MCF 10A (cell line): ENCODE measurements at regions not wholly inside any gene's neighbourhood (a gene's known extent, or its start where the extent isn't known, plus 50 kb on each side); places are given as distances from the start of the nearest gene placed in this dataset.

Source experiments
- BruUV-seq: library from RNA; stranded (reverse); fragments of 400-500 nt; replicated peaks from 2 replicates; lab custom pipeline; 2021; lab: Mats Ljungman, UMichigan
- CTCF ChIA-PET: fragments of 300-600 bp; sonication (Branson Sonifier 250); formaldehyde crosslinking; extraction: SDS; loops from one replicate; lab custom pipeline; 2021; ENCODE audit warnings: antibody characterized with exemption, inconsistent platforms; lab: Yijun Ruan, JAX
- POLR2A ChIA-PET: fragments of 300-600, 350-650 bp; sonication (Branson Sonifier 250); formaldehyde crosslinking; extraction: SDS; loops from one replicate; lab custom pipeline; 2020; ENCODE audit warnings: antibody characterized with exemption, inconsistent platforms; lab: Yijun Ruan, JAX
- DNase-seq: peaks from one replicate; pipeline ENCODE4 v3.0.0-alpha.2; 2018; ENCODE audit not compliant: unreplicated experiment
- H3K27ac Mint-ChIP-seq: one replicate; pipeline ENCODE4 v1.8.0; 2022; ENCODE audit warnings: mild to moderate bottlenecking, low read depth, mixed read lengths; ENCODE audit not compliant: unreplicated experiment
- H3K27me3 Mint-ChIP-seq: one replicate; pipeline ENCODE4 v1.8.0; 2022; ENCODE audit warnings: mixed read lengths; ENCODE audit not compliant: insufficient read depth, unreplicated experiment
- H3K36me3 Mint-ChIP-seq: one replicate; pipeline ENCODE4 v1.8.0; 2022; ENCODE audit warnings: mild to moderate bottlenecking, moderate library complexity, mixed read lengths; ENCODE audit not compliant: insufficient read depth, unreplicated experiment
- H3K4me1 Mint-ChIP-seq: one replicate; pipeline ENCODE4 v1.8.0; 2022; ENCODE audit warnings: mixed read lengths; ENCODE audit not compliant: insufficient read depth, unreplicated experiment
- H3K4me3 Mint-ChIP-seq: one replicate; pipeline ENCODE4 v1.8.0; 2022; ENCODE audit warnings: mild to moderate bottlenecking, moderate library complexity, mixed read lengths; ENCODE audit not compliant: unreplicated experiment
- H3K9me3 Mint-ChIP-seq: one replicate; pipeline ENCODE4 v1.8.0; 2022; ENCODE audit warnings: mixed read lengths; ENCODE audit not compliant: unreplicated experiment
- CTCF ChIP-seq: fragments of 200-600 bp; IDR thresholded peaks from one replicate; pipeline ENCODE4 v1.8.0; 2022; ENCODE audit warnings: antibody characterized with exemption, mild to moderate bottlenecking; ENCODE audit not compliant: unreplicated experiment
- intact Hi-C: fragments of 100-400 bp; cut with micrococcal nuclease; formaldehyde crosslinking; loops from 2 replicates; pipeline ENCODE4 v1.14.1; 2022

GRCh38 chr2:83067947-83068346, 1391.1 kb downstream of the SUCLG1 start:
- DNase-seq, result no peak
- no peaks in the 10 kb centered on the region for H3K27me3 Mint-ChIP-seq
- H3K27ac Mint-ChIP-seq, result no peak overlapping the region
- ChIA-PET CTCF (no interaction called here), POLR2A (no interaction called here)
- H3K36me3 Mint-ChIP-seq, result no peaks in the 10 kb centered on the region
- intact Hi-C loops, result no loop called here
- BruUV-seq, result no TSS peak
- H3K4me1 Mint-ChIP-seq, result no peaks in the 10 kb centered on the region
- TF ChIP-seq CTCF, result no peak
- H3K9me3 Mint-ChIP-seq, result no peaks in the 10 kb centered on the region
- no peak overlapping the region for H3K4me3 Mint-ChIP-seq

GRCh38 chr2:83063933-83064332, 1395.1 kb downstream of the SUCLG1 start:
- Mint-ChIP-seq H3K9me3 (no peaks in the 10 kb centered on the region), H3K4me1 (no peaks in the 10 kb centered on the region), H3K27ac (no peak overlapping the region), H3K27me3 (no peaks in the 10 kb centered on the region), H3K4me3 (no peak overlapping the region), H3K36me3 (no peaks in the 10 kb centered on the region)
- CTCF ChIA-PET, result interaction anchor here (1.0 kb wide), 1 partner anchor 11 kb away, joined by 3 read pairs; no protein-coding TSS in a partner anchor
- POLR2A ChIA-PET, result no interaction called here
- no TSS peak for BruUV-seq
- no peak for DNase-seq
- no peak for TF ChIP-seq CTCF
- intact Hi-C loops, result no loop called here

- no peaks in the 10 kb centered on the region for H3K4me1 Mint-ChIP-seq
- BruUV-seq, result no TSS peak
- no peak for DNase-seq
- CTCF ChIA-PET, result interaction anchor here (0.7 to 1.0 kb wide), 2 partner anchors 9 to 10 kb away, joined by 3 read pairs; no protein-coding TSS in a partner anchor
- no peak for TF ChIP-seq CTCF
- H3K27ac Mint-ChIP-seq, result no peak overlapping the region
- H3K27me3 Mint-ChIP-seq, result no peaks in the 10 kb centered on the region
- intact Hi-C loops, result no loop called here
- H3K4me3 Mint-ChIP-seq, result no peak overlapping the region
- H3K9me3 Mint-ChIP-seq, result no peaks in the 10 kb centered on the region
- POLR2A ChIA-PET, result interaction anchor here (0.6 kb wide), 1 partner anchor 359 kb away, joined by 3 read pairs; no protein-coding TSS in a partner anchor
- no peaks in the 10 kb centered on the region for H3K36me3 Mint-ChIP-seq
Observed at GRCh38 chr2:83063511-83063910, 1395.6 kb downstream of the SUCLG1 start.

GRCh38 chr2:83058683-83059082, 1400.4 kb downstream of the SUCLG1 start:
- Mint-ChIP-seq H3K9me3 (peaks cover 1% of the 10 kb centered on the region), H3K4me1 (peaks cover 8% of the 10 kb centered on the region), H3K27ac (no peak overlapping the region), H3K27me3 (no peaks in the 10 kb centered on the region), H3K4me3 (no peak overlapping the region), H3K36me3 (no peaks in the 10 kb centered on the region)
- POLR2A ChIA-PET, result no interaction called here
- intact Hi-C loops, result no loop called here
- BruUV-seq, result no TSS peak
- CTCF ChIA-PET, result no interaction called here
- TF ChIP-seq CTCF, result no peak
- no peak for DNase-seq
